ENCODE measurements at regions not wholly inside any gene's neighbourhood (a gene's known extent, or its start where the extent isn't known, plus 50 kb on each side); places are given as distances from the start of the nearest gene placed in this dataset.

GRCh38 chr2:150599889-150600288 lies 112.4 kb upstream of the RND3 start:
- H3K9ac ChIP-seq (ENCODE audit: extremely low read depth, insufficient read length, low read length) = no peak overlapping the region
- H2AK5ac ChIP-seq (ENCODE audit: insufficient read length, low read length) = no peak overlapping the region
- Mint-ChIP-seq H3K9me3 (no peaks in the 10 kb centered on the region), H3K4me1 (no peaks in the 10 kb centered on the region), H3K27me3 (ENCODE audit: low read depth) (no peaks in the 10 kb centered on the region), H3K27ac (no peak overlapping the region), H3K36me3 (ENCODE audit: insufficient read depth in 1 of 3, low read depth in 3 of 3) (no peaks in the 10 kb centered on the region; a peak in 1 of 7 replicates), H3K4me3 (no peak overlapping the region)
- H3K23me2 ChIP-seq (ENCODE audit: insufficient read length, low read depth, low read length, poor library complexity, severe bottlenecking) = no peaks in the 10 kb centered on the region
- H3K4ac ChIP-seq (ENCODE audit: low read depth, low read length) = no peak overlapping the region
- H3K27ac ChIP-seq (ENCODE audit: insufficient read length, low read depth, low read length) = no peak overlapping the region
- no peaks in the 10 kb centered on the region for H3K9me3 ChIP-seq (ENCODE audit: control insufficient read depth, low read depth, low read length)
- no peak overlapping the region for H4K91ac ChIP-seq (ENCODE audit: insufficient read length, low read depth, low read length)
- H3K4me1 ChIP-seq (ENCODE audit: insufficient read depth, low read length) = no peaks in the 10 kb centered on the region
- no peaks in the 10 kb centered on the region for H4K20me1 ChIP-seq (ENCODE audit: control insufficient read depth, insufficient read depth, insufficient read length)
- no peak overlapping the region for H2BK5ac ChIP-seq (ENCODE audit: insufficient read length, low read length)
- no peaks in the 10 kb centered on the region for H3K79me1 ChIP-seq (ENCODE audit: insufficient read depth, low read depth, low read length, poor library complexity, severe bottlenecking)
- no peaks in the 10 kb centered on the region for H3K79me2 ChIP-seq (ENCODE audit: insufficient read depth, low read length)
- no peak overlapping the region for H3T11ph ChIP-seq (ENCODE audit: low read length)
- H3K14ac ChIP-seq (ENCODE audit: insufficient read depth, low read length) = no peak overlapping the region
- no peak overlapping the region for H2AFZ ChIP-seq (ENCODE audit: low read length)
- no peak overlapping the region for H3K56ac ChIP-seq (ENCODE audit: insufficient read length, low read depth, low read length)
- no peaks in the 10 kb centered on the region for H3K27me3 ChIP-seq (ENCODE audit: insufficient read depth, low read length)
- H2BK120ac ChIP-seq (ENCODE audit: low read depth, low read length, poor library complexity, severe bottlenecking) = no peak overlapping the region
- no peak overlapping the region for H2BK20ac ChIP-seq (ENCODE audit: low read depth, low read length, poor library complexity, severe bottlenecking)
- no peak overlapping the region for H3K4me2 ChIP-seq (ENCODE audit: insufficient read depth, insufficient read length, low read length)
- TF ChIP-seq, protein P1, sequence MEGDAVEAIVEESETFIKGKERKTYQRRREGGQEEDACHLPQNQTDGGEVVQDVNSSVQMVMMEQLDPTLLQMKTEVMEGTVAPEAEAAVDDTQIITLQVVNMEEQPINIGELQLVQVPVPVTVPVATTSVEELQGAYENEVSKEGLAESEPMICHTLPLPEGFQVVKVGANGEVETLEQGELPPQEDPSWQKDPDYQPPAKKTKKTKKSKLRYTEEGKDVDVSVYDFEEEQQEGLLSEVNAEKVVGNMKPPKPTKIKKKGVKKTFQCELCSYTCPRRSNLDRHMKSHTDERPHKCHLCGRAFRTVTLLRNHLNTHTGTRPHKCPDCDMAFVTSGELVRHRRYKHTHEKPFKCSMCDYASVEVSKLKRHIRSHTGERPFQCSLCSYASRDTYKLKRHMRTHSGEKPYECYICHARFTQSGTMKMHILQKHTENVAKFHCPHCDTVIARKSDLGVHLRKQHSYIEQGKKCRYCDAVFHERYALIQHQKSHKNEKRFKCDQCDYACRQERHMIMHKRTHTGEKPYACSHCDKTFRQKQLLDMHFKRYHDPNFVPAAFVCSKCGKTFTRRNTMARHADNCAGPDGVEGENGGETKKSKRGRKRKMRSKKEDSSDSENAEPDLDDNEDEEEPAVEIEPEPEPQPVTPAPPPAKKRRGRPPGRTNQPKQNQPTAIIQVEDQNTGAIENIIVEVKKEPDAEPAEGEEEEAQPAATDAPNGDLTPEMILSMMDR (conservative IDR thresholded peaks at IDR 0.05) = peak; percentile 25; the same call in 1 of the 3 replicates
- no peak for DNase-seq
- H4K8ac ChIP-seq (replicated peaks; ENCODE audit: insufficient read length, low read depth, low read length) = no peak overlapping the region
- no peak overlapping the region for H2BK15ac ChIP-seq (ENCODE audit: low read depth, low read length)
- no peak overlapping the region for H4K5ac ChIP-seq (ENCODE audit: insufficient read length, low read depth, low read length)
- no peak overlapping the region for H3K18ac ChIP-seq (ENCODE audit: insufficient read length, low read depth, low read length)
- H2BK12ac ChIP-seq (ENCODE audit: insufficient read length, low read depth, low read length) = no peak overlapping the region
- no peak overlapping the region for H3K23ac ChIP-seq (ENCODE audit: insufficient read length, low read depth, low read length)

All from H9 (cell line).